ENCODE measurements at regions not wholly inside any gene's neighbourhood (a gene's known extent, or its start where the extent isn't known, plus 50 kb on each side); places are given as distances from the start of the nearest gene placed in this dataset.

- Histone ChIP-seq H3K9me3 (no peaks in the 10 kb centered on the region), H3K27ac (no peak overlapping the region), H3K27me3 (no peaks in the 10 kb centered on the region), H3K4me3 (no peak overlapping the region), H3K36me3 (ENCODE audit: low read depth, missing control alignments) (no peaks in the 10 kb centered on the region), H3K4me1 (no peaks in the 10 kb centered on the region)
- DNase-seq, result no peak
- intact Hi-C loops (cut with DNase I; ENCODE audit: low total_unique reads), result no loop called here
- 58 to 59% methylated on average over 6 of the region's 6 CpGs for WGBS, 2 donors
- TF ChIP-seq POLR2A (IDR thresholded peaks at IDR 0.05) (no peak), CTCF (IDR thresholded peaks at IDR 0.05) (no peak)
Measured at GRCh38 chr16:62596125-62596524, 559.9 kb upstream of the CDH8 start.

GRCh38 chr16:62586128-62586862 is 550.1 kb upstream of the CDH8 start:
- Histone ChIP-seq H3K27ac (no peak overlapping the region), H3K36me3 (ENCODE audit: low read depth, missing control alignments) (no peaks in the 10 kb centered on the region), H3K4me3 (no peak overlapping the region), H3K4me1 (no peaks in the 10 kb centered on the region), H3K27me3 (no peaks in the 10 kb centered on the region), H3K9me3 (no peaks in the 10 kb centered on the region)
- intact Hi-C loops (cut with DNase I; ENCODE audit: low total_unique reads), result no loop called here
- TF ChIP-seq CTCF (IDR thresholded peaks at IDR 0.05), result no peak
- TF ChIP-seq POLR2A (IDR thresholded peaks at IDR 0.05), result no peak
- DNase-seq, result no peak
- WGBS, 2 donors, result 51 to 52% methylated on average over 3 of the region's 3 CpGs

GRCh38 chr16:62585041-62585545 is 548.9 kb upstream of the CDH8 start:
- H3K36me3 ChIP-seq (ENCODE audit: low read depth, missing control alignments), result no peaks in the 10 kb centered on the region
- H3K4me1 ChIP-seq, result no peaks in the 10 kb centered on the region
- DNase-seq, result no peak
- intact Hi-C loops (cut with DNase I; ENCODE audit: low total_unique reads), result no loop called here
- WGBS, 2 donors, result 56 to 58% methylated on average over 2 of the region's 2 CpGs
- H3K27me3 ChIP-seq, result no peaks in the 10 kb centered on the region
- no peak overlapping the region for H3K4me3 ChIP-seq
- H3K27ac ChIP-seq, result no peak overlapping the region
- no peaks in the 10 kb centered on the region for H3K9me3 ChIP-seq
- no peak for TF ChIP-seq CTCF (IDR thresholded peaks at IDR 0.05)
- no peak for TF ChIP-seq POLR2A (IDR thresholded peaks at IDR 0.05)

- H3K4me1 ChIP-seq, result no peaks in the 10 kb centered on the region
- H3K9me3 ChIP-seq, result no peaks in the 10 kb centered on the region
- intact Hi-C loops (cut with DNase I; ENCODE audit: low total_unique reads), result no loop called here
- no peak for DNase-seq
- no peak overlapping the region for H3K4me3 ChIP-seq
- H3K27ac ChIP-seq, result no peak overlapping the region
- no peaks in the 10 kb centered on the region for H3K36me3 ChIP-seq (ENCODE audit: low read depth, missing control alignments)
- H3K27me3 ChIP-seq, result no peaks in the 10 kb centered on the region
- no peak for TF ChIP-seq POLR2A (IDR thresholded peaks at IDR 0.05)
- no peak for TF ChIP-seq CTCF (IDR thresholded peaks at IDR 0.05)
- 65 to 72% methylated on average over 2 of the region's 2 CpGs for WGBS, 2 donors
Measured at GRCh38 chr16:62583414-62583813, 547.2 kb upstream of the CDH8 start.

- no peak overlapping the region for H3K27ac ChIP-seq
- intact Hi-C loops (cut with DNase I; ENCODE audit: low total_unique reads), result no loop called here
- H3K36me3 ChIP-seq (ENCODE audit: low read depth, missing control alignments), result no peaks in the 10 kb centered on the region
- TF ChIP-seq CTCF (IDR thresholded peaks at IDR 0.05), result no peak
- TF ChIP-seq POLR2A (IDR thresholded peaks at IDR 0.05), result no peak
- no peaks in the 10 kb centered on the region for H3K27me3 ChIP-seq
- 100% methylated on average over 1 of the region's 1 CpG for WGBS, 2 donors
- no peaks in the 10 kb centered on the region for H3K4me1 ChIP-seq
- no peaks in the 10 kb centered on the region for H3K9me3 ChIP-seq
- DNase-seq, result no peak
- no peak overlapping the region for H3K4me3 ChIP-seq
Measured at GRCh38 chr16:62573466-62573865, 537.2 kb upstream of the CDH8 start.

Measured in testis (tissue), 2 donors.